Hippocampal formation (tissue), 2 donors: ENCODE measurements at regions not wholly inside any gene's neighbourhood (a gene's known extent, or its start where the extent isn't known, plus 50 kb on each side); places are given as distances from the start of the nearest gene placed in this dataset.
"Not testable (repeated sequence)": the region's sequence is repeated elsewhere in the genome, so short reads cannot be mapped to it uniquely, and the experiment has no call there.

Experiments used
- DNase-seq, 2 donors: peaks; one replicate each; lab custom pipeline; 2025; lab: John Stamatoyannopoulos, UW

- no peak for DNase-seq
Observed at GRCh38 chr6:117761610-117762009, 86.3 kb downstream of the NUS1 start.

GRCh38 chr6:117771403-117771802, 96.1 kb downstream of the NUS1 start:
- no peak for DNase-seq

- DNase-seq = no peak
Observed at GRCh38 chr6:117776441-117776840, 101.2 kb downstream of the NUS1 start.

DNA sequence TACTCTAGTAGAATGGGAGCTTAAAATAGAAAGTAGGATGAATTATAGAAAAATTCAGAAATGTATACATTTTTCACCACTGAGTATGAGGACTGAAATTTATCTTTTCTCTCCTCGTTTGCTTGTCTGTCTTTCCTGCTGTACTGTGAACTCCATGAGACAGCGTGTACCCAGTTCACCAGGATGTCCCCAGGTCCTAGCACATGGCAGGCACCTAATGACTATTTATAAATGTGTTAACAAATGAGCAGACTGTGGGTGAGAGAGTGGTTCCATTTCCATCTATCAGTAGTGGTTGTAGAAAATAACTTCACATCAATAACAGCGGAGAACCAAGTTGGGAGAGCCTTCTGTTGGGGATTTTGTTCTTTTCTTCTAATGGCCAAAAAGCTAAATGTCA, 106.3 kb downstream of the NUS1 start:
- DNase-seq = no peak

DNA sequence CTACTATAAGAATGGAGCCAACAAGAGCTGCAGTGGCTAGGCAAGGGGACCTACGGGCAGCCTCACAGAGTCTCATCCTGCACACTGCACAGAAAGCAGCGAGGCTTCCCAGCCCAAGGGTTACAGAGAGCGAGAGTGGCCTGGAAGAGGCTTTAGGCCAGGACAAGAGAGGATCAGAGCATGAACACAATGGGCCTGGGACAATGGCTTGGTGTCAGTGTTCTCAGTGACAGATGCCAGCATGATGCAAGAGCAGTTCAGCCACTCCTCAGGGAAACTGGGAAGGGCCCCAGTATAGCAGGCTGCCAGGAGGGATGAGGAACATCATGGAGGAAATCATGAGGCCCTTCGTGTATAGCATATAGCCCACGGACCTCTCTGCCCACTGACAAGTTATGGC, 108.0 kb downstream of the NUS1 start:
- peak in 1 of 2 donors; percentile 26 for DNase-seq

- DNase-seq = no peak
Observed at GRCh38 chr6:117791012-117791411, 115.7 kb downstream of the NUS1 start.

DNA sequence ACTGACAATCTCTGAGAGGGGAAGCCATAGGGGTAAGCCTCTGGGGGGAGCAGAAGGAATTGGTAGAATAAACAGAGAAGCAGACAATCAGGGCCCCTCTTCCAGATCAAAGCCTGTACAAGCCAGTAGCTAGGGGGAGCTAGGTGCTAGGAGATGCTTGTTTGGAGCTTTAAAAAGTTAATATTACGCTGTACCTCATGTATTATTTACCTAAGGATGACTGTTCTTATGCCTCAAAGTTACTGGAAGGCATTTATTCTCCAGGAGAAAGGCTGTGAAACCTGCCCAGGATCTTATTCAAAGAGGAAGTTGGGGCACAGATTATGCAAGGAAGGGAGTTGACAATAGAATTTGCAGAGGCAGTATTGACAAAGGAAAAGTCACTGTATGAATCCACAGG, 111.8 kb upstream of the SLC35F1 start:
- no peak for DNase-seq

GRCh38 chr6:117798819-117799218, 108.2 kb upstream of the SLC35F1 start:
- not testable (repeated sequence) for DNase-seq

DNA sequence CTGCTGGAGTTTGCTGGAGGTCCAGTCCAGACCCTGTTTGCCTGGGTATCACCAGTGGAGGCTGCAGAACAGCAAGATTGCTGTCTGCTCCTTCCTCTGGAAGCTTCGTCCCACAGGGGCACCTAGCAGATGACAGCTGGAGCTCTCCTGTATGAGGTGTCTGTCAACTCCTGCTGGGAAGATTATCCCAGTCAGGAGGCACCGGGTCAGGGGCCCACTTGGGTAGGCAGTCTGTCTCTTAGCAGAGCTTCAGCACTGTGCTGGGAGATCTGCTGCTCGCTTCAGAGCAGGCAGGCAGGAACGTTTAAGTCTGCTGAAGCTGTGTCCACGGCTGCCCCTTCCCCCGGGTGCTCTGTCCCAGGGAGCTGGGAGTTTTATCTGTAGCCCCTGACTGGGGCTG, 96.8 kb upstream of the SLC35F1 start:
- no peak for DNase-seq

GRCh38 chr6:117817499-117817898, 89.6 kb upstream of the SLC35F1 start:
- no peak for DNase-seq

GRCh38 chr6:117817992-117818391, 89.1 kb upstream of the SLC35F1 start:
- DNase-seq = no peak

- DNase-seq = no peak
Observed at GRCh38 chr6:117818449-117818848, 88.6 kb upstream of the SLC35F1 start.

- DNase-seq = no peak
Observed at GRCh38 chr6:117829594-117830319, 77.3 kb upstream of the SLC35F1 start.

DNA sequence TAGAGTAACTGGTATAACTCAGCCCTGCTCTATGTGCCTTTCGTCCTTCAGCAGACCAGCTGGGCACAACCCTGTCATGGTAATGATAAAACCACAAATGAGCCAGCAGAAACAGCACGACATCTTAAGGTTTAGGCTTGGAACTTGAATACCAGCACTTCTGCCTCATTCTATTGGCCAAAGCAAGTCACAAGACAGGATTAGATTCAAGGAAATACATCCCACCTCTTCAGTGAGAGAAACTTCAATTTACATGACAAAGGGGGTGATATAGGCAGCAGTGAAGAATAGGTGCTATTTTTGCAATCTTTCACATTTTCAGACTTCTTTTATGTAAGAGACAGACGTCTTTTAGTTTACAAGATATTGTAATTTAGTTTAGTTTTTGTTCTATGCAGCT, 69.8 kb upstream of the SLC35F1 start:
- DNase-seq = no peak

DNA sequence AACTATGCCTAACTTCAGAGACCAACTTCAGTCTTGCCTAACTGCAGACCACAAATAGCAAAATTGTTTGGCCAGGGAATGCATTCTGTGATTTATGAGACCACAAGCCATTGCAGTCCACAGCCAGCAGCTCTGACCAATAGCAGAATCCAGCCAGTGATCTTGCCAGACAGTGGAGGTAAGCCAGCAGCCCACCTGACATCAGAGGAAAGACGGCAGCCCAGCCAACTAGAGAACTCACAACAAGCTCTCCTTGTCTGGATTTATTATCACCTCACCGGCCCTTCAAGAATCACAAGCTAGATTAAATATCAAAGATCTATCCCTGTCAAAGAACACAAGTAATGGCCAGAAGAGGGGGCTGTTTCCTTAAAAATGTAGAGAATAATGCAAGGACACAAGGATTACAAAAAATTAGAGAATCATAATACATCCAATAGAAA, 66.5 kb upstream of the SLC35F1 start:
- DNase-seq = no peak

GRCh38 chr6:117847912-117848311, 59.2 kb upstream of the SLC35F1 start:
- DNase-seq = no peak

- no peak for DNase-seq
Observed at GRCh38 chr6:117849087-117849486, 58.0 kb upstream of the SLC35F1 start.
